Peyer's patch (tissue), 4 donors: ENCODE measurements at regions not wholly inside any gene's neighbourhood (a gene's known extent, or its start where the extent isn't known, plus 50 kb on each side); places are given as distances from the start of the nearest gene placed in this dataset.
A peak's percentile ranks its signal among the peaks of the same experiment; 100 is the strongest.

Experiments used
- DNase-seq, 3 donors: peaks; one replicate each; pipeline ENCODE4 v3.0.0-alpha.2; 2017 to 2019
- H3K27ac ChIP-seq, 4 donors: fragments of 200-600 bp; sonication (generic); one replicate each; pipeline ENCODE4 v1.5.1; 2016 to 2019
- H3K27me3 ChIP-seq, 2 donors: fragments of 200-600 bp; sonication (generic); one replicate each; pipeline ENCODE4 v1.5.1; 2019
- H3K36me3 ChIP-seq, 3 donors: fragments of 200-600 bp; sonication (generic); one replicate each; pipeline ENCODE4 v1.5.1; 2016 to 2019
- H3K4me1 ChIP-seq, 4 donors: fragments of 200-600 bp; sonication (generic); one replicate each; pipeline ENCODE4 v1.5.1; 2016 to 2019
- H3K4me3 ChIP-seq, 4 donors: fragments of 200-600 bp; sonication (generic); 1 replicate in 3 of 4; 2 replicates in 1 of 4; pipeline ENCODE4 v1.5.1; 2016 to 2019; ENCODE audit warnings: mild to moderate bottlenecking in 1 of 4
- H3K9me3 ChIP-seq, 4 donors: fragments of 200-600 bp; sonication (generic); one replicate each; pipeline ENCODE4 v1.5.1; 2016 to 2019; ENCODE audit warnings: mild to moderate bottlenecking in 1 of 4
- POLR2A ChIP-seq, 2 donors: fragments of 450-650 bp; IDR thresholded peaks; one replicate each; pipeline ENCODE4 v1.5.1; 2017; ENCODE audit warnings: antibody characterized with exemption in 2 of 2, mild to moderate bottlenecking in 2 of 2, moderate library complexity in 2 of 2
- TF ChIP-seq, protein P1 (sequence below), 6 experiments: fragments of 450-650 bp in 4 of 6; fragments of 200-600 bp in 2 of 6; sonication (generic) in 1 of 6; IDR thresholded peaks; one replicate each; pipeline ENCODE4 v1.5.1; 2017 to 2019; ENCODE audit warnings: antibody characterized with exemption in 6 of 6, mild to moderate bottlenecking in 3 of 6, moderate library complexity in 1 of 6

DNA sequence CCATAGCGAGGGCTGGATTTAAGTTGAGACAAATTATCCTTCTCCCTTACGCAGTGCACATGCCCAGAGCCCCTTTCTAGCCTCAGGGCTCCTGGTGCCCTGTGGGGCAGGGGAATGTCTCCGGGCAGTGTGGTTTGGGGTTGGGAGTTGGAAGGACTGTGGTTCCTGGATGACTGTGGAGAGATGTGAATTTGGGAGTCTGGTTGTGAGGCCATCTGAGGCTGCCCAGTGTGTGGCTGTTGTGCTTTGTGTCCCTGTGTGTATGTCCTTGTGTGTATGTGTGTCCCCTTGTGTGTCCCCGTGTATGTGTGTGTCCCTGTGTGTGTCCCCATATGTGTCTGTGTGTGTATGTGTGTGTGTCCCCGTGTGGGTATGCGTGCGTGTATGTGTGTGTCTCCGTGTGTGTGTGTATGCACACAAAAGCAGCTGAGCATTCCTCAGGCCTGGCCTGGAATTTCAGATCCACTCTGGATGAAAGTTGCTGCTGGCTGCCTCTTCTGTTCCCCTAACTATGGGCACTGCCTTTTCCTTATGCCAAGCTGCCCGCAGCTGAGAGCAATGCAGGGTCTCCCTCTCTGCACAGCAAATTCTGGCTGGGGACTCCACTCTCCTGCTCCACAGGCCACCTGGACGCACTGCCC lies 65.4 kb downstream of the UBIAD1 start:
- Histone ChIP-seq H3K4me3 (no peak overlapping the region), H3K27me3 (no peaks in the 10 kb centered on the region), H3K36me3 (no peaks in the 10 kb centered on the region), H3K9me3 (no peaks in the 10 kb centered on the region), H3K27ac (no peak overlapping the region), H3K4me1 (peaks cover 0 to 13% (median 0%) of the 10 kb centered on the region in 4 donors)
- TF ChIP-seq, protein P1, sequence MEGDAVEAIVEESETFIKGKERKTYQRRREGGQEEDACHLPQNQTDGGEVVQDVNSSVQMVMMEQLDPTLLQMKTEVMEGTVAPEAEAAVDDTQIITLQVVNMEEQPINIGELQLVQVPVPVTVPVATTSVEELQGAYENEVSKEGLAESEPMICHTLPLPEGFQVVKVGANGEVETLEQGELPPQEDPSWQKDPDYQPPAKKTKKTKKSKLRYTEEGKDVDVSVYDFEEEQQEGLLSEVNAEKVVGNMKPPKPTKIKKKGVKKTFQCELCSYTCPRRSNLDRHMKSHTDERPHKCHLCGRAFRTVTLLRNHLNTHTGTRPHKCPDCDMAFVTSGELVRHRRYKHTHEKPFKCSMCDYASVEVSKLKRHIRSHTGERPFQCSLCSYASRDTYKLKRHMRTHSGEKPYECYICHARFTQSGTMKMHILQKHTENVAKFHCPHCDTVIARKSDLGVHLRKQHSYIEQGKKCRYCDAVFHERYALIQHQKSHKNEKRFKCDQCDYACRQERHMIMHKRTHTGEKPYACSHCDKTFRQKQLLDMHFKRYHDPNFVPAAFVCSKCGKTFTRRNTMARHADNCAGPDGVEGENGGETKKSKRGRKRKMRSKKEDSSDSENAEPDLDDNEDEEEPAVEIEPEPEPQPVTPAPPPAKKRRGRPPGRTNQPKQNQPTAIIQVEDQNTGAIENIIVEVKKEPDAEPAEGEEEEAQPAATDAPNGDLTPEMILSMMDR (IDR thresholded peaks at IDR 0.05): no peak
- no peak for TF ChIP-seq POLR2A (IDR thresholded peaks at IDR 0.05)
- no peak for DNase-seq

DNA sequence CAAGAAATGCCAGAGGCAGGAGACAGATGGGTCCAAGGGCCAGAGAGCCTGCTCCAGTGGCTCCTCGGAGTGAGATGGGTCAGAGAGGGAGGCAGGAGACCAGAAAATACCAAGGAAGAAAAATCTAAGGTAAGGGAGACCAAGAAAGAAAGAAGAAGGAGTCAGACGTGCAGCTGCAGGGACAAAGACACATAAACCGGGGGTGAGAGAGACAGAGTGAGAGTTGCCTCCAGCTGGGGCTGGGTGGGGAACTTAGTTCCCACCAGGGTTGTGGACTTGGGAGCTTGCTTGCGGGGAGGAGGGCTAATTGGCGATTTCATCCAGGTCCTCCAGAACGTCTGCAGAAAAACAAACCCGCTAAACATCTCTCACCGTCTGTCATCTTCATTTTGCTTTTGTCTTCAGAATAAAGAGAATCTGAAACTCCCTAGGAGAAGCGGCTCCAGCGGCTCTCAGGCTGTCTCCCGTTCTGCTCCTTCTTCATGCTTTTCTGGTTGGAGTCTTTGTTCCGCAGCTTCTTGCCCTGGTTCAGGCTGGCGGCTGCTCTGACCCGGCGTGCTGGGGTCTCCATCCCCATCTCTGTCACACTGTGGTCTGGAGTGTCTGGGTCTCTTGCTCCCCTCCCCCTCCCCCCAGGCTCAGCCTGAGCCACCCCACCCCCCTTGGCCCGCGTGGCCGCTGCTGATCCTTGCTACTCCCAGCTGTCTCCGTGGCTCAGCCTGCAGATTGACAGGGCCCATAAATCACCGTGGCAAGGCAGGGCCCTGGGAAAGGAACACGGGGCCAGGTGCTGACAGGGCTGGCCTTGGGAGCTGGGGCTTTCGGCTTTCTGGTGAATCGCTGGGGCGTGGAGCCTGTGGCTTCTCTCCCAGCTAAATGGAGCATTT lies 66.6 kb downstream of the UBIAD1 start:
- TF ChIP-seq, protein P1 (IDR thresholded peaks at IDR 0.05): no peak
- TF ChIP-seq POLR2A (IDR thresholded peaks at IDR 0.05): no peak
- Histone ChIP-seq H3K27me3 (no peaks in the 10 kb centered on the region), H3K4me1 (peaks cover 0 to 13% (median 0%) of the 10 kb centered on the region in 4 donors), H3K4me3 (no peak overlapping the region), H3K36me3 (no peaks in the 10 kb centered on the region), H3K9me3 (no peaks in the 10 kb centered on the region), H3K27ac (no peak overlapping the region)
- DNase-seq: peak in 2 of 3 donors; percentile 55 to 60

DNA sequence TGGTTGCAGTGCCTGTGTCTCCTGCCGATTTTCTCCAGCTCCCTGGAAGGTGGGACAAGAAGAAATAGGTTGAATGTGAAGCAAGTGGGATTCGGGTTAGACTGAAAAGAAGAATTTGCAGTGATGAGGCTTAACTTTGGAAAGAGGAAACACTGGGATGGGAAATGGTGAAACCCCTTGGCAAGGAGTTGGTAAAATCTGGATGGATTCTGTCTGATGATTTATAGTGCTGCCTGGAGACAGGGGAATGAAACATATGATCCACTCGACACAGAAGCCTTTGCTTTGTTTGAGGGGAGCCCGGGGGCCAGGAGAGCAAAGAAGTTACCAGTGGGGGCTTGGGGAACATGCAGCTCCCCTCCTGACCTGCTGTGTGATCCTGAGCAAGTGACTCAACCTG lies 67.2 kb downstream of the UBIAD1 start:
- Histone ChIP-seq H3K27ac (no peak overlapping the region), H3K9me3 (no peaks in the 10 kb centered on the region), H3K36me3 (no peaks in the 10 kb centered on the region), H3K4me3 (no peak overlapping the region), H3K27me3 (no peaks in the 10 kb centered on the region), H3K4me1 (peaks cover 0 to 13% (median 0%) of the 10 kb centered on the region in 4 donors)
- no peak for TF ChIP-seq POLR2A (IDR thresholded peaks at IDR 0.05)
- TF ChIP-seq, protein P1 (IDR thresholded peaks at IDR 0.05): no peak
- DNase-seq: no peak

DNA sequence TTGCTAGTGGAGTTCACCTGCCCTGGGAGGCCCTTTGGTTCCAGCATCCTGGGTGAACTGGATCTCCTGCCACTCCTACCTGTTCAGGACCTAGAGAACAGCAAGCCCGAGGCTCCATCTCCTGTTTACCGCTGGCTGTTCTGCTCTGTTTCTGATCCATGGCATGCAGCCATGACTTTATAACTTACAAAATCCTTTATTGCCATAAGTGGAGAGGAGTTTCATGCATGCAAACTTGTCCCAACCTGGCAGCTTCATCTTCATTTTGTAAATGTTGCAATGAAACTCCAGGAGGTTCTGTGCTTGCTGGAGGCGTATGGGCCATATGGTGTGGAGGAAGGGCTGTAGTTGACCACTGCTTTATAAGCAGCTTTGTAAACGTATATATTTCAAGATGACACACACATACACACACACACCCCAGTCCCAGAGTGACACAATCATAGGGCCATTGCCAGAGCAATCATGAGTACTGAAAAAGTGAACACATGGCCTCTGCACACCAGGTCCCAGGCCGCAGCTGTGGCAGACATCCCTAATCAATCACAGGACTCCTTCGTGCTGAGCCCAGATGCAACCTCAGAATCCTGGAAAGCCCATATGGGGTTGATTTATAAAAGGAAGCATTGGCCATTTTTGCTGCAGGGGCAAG lies 69.0 kb downstream of the UBIAD1 start:
- no peaks in the 10 kb centered on the region for H3K9me3 ChIP-seq
- no peak overlapping the region for H3K4me3 ChIP-seq
- H3K4me1 ChIP-seq: peaks cover 0 to 13% (median 0%) of the 10 kb centered on the region in 4 donors
- TF ChIP-seq, protein P1 (IDR thresholded peaks at IDR 0.05): no peak
- no peak for TF ChIP-seq POLR2A (IDR thresholded peaks at IDR 0.05)
- H3K27ac ChIP-seq: no peak overlapping the region
- no peaks in the 10 kb centered on the region for H3K36me3 ChIP-seq
- no peaks in the 10 kb centered on the region for H3K27me3 ChIP-seq
- no peak for DNase-seq

DNA sequence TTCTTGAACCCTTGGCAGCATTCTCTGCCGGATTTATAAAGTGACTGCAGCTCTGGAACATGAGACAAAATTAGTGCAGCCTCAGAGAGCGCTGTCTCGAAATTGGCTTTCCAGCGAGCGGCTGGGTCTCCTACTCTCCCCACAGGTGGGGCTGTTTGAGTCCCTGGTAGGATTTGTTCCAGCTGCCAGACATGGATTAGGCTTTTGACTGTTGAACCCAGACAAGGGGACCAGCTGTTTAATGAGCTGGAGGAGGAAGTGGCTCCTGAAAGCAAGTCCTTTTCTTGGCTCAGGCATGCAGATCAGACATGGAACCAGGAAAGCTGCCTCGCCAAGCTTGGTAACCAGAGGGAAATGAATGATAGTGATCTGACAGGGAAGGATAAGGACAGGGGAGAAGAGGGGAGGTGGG lies 69.6 kb downstream of the UBIAD1 start:
- DNase-seq: no peak
- Histone ChIP-seq H3K4me3 (no peak overlapping the region), H3K36me3 (no peaks in the 10 kb centered on the region), H3K27me3 (no peaks in the 10 kb centered on the region), H3K27ac (no peak overlapping the region), H3K9me3 (no peaks in the 10 kb centered on the region), H3K4me1 (peaks cover 0 to 13% (median 0%) of the 10 kb centered on the region in 4 donors)
- TF ChIP-seq POLR2A (IDR thresholded peaks at IDR 0.05): no peak
- TF ChIP-seq, protein P1 (IDR thresholded peaks at IDR 0.05): no peak
